ENCODE measurements at regions not wholly inside any gene's neighbourhood (a gene's known extent, or its start where the extent isn't known, plus 50 kb on each side); places are given as distances from the start of the nearest gene placed in this dataset.

DNA sequence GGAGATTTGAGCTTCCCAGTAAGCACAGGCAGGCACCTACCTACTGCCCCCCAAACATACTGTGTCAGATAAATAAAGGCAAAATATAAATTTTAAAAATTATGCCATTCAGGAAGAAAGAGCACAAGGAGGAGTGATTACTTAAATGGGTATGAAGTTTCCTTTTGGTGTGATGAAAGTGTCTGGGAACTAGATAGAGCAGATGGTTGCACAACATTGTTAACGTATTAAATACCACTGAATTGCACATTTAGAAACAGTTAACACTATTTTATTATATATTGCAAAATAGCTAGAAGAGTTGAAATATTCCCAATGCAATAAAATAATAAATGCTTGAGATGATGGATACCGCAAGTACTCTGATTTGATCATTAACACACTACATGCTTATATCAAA is 374.7 kb upstream of the FGF13 start:
- Histone ChIP-seq H3K4me3 (no peak overlapping the region), H3K27me3 (peaks cover 0 to 3% of the 10 kb centered on the region in 2 donors), H3K9me3 (no peaks in the 10 kb centered on the region), H3K36me3 (no peaks in the 10 kb centered on the region), H3K27ac (no peak overlapping the region), H3K4me1 (no peaks in the 10 kb centered on the region)
- DNase-seq (no peak), ATAC-seq (no peak)
- whole genome bisulfite sequencing (ENCODE audit: insufficient coverage, low coverage, low lambda C conversion rate, missing lambda C conversion rate) = 50% methylated on average over 2 of the region's 2 CpGs
- intact Hi-C loops (cut with DNase I) = no loop called here
- no peak for TF ChIP-seq POLR2A (IDR thresholded peaks at IDR 0.05)
- TF ChIP-seq, protein P1, sequence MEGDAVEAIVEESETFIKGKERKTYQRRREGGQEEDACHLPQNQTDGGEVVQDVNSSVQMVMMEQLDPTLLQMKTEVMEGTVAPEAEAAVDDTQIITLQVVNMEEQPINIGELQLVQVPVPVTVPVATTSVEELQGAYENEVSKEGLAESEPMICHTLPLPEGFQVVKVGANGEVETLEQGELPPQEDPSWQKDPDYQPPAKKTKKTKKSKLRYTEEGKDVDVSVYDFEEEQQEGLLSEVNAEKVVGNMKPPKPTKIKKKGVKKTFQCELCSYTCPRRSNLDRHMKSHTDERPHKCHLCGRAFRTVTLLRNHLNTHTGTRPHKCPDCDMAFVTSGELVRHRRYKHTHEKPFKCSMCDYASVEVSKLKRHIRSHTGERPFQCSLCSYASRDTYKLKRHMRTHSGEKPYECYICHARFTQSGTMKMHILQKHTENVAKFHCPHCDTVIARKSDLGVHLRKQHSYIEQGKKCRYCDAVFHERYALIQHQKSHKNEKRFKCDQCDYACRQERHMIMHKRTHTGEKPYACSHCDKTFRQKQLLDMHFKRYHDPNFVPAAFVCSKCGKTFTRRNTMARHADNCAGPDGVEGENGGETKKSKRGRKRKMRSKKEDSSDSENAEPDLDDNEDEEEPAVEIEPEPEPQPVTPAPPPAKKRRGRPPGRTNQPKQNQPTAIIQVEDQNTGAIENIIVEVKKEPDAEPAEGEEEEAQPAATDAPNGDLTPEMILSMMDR (IDR thresholded peaks at IDR 0.05) = no peak

DNA sequence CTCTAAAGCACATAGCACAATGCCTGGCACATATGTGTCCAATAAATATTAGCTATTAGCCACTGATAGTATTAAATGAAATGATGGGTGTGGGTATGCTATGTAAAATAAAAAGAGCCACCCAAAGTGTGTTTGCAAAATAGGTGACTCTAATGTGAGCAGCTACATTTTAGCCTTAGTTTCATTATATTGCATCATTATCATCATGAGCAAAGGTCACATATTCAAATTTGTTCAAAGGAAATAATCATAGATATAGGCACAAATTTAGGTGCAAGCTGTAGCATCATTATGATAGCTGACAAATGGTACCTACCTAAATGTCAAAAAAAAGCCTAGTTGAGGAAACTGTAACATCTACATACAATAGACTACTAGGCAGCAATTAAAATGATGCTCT is 373.9 kb upstream of the FGF13 start:
- H3K4me1 ChIP-seq = no peaks in the 10 kb centered on the region
- H3K36me3 ChIP-seq = no peaks in the 10 kb centered on the region
- H3K27me3 ChIP-seq = peaks cover 0 to 3% of the 10 kb centered on the region in 2 donors
- ATAC-seq (no peak), DNase-seq (no peak)
- intact Hi-C loops (cut with DNase I) = no loop called here
- TF ChIP-seq, protein P1 (IDR thresholded peaks at IDR 0.05) = no peak
- no peak for TF ChIP-seq POLR2A (IDR thresholded peaks at IDR 0.05)
- no peak overlapping the region for H3K4me3 ChIP-seq
- H3K9me3 ChIP-seq = no peaks in the 10 kb centered on the region
- no peak overlapping the region for H3K27ac ChIP-seq

DNA sequence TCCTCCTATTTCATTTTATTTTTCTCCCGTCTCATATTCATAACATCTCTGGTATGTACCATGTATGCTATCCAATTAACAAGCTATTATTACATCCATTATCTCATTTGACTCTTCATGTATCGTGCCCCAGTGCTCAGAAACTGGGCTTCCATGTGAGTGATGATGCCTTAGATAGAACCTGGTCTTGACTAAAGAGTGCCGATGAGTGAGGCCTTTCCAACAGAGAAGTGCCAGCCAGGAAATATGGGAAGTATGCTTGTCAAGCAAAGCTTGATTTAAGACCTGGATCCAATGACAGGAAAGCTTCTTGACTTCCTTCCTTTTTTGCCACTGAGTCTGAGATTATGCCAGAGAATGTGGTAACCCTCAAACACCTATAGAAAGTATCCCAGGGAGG is 371.7 kb upstream of the FGF13 start:
- Histone ChIP-seq H3K4me1 (peaks cover 0 to 2% (median 0%) of the 10 kb centered on the region in 4 donors), H3K27ac (no peak overlapping the region), H3K4me3 (no peak overlapping the region), H3K36me3 (no peaks in the 10 kb centered on the region), H3K9me3 (no peaks in the 10 kb centered on the region), H3K27me3 (peaks cover 0 to 3% of the 10 kb centered on the region in 2 donors)
- no peak for ATAC-seq
- TF ChIP-seq, protein P1 (IDR thresholded peaks at IDR 0.05) = no peak
- no peak for TF ChIP-seq POLR2A (IDR thresholded peaks at IDR 0.05)
- DNase-seq = no peak
- intact Hi-C loops (cut with DNase I) = no loop called here
- 38% methylated on average over 3 of the region's 3 CpGs for WGBS (ENCODE audit: insufficient coverage, low coverage, low lambda C conversion rate, missing lambda C conversion rate)

DNA sequence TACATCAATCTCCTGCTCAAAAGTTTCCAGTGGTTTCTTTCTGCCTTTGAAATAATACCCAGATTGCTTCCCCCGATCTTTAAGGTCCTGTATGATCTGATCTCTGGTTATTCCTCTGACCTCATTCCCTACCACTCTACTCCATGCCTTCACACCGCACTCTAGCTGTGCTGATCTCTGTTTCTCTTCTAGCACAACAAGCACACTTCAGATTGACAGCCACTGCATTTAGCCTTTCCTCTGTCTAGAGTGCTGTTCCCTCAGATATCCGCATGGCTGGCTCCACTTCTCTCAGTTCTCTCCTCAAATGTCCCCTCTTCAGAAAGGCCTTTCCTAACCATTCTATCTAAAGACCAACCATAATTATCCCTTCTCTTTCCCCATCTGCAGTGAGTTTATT is 370.4 kb upstream of the FGF13 start:
- ATAC-seq = no peak
- 54% methylated on average over 3 of the region's 3 CpGs for WGBS (ENCODE audit: insufficient coverage, low coverage, low lambda C conversion rate, missing lambda C conversion rate)

More for the DNA sequence above, 370.4 kb upstream of the FGF13 start:
- Histone ChIP-seq H3K4me1 (peaks cover 0 to 8% (median 0%) of the 10 kb centered on the region in 4 donors), H3K27me3 (no peaks in the 10 kb centered on the region), H3K9me3 (no peaks in the 10 kb centered on the region), H3K27ac (no peak overlapping the region), H3K36me3 (no peaks in the 10 kb centered on the region), H3K4me3 (no peak overlapping the region)
- intact Hi-C loops (cut with DNase I) = no loop called here
- no peak for DNase-seq
- no peak for TF ChIP-seq POLR2A (IDR thresholded peaks at IDR 0.05)
- TF ChIP-seq, protein P1 (IDR thresholded peaks at IDR 0.05) = no peak
